Smooth muscle cell of the brain vasculature (primary cell): ENCODE measurements at regions not wholly inside any gene's neighbourhood (a gene's known extent, or its start where the extent isn't known, plus 50 kb on each side); places are given as distances from the start of the nearest gene placed in this dataset.

Source experiments
- DNase-seq: peaks from one replicate; pipeline ENCODE4 v3.0.0-alpha.2; 2012; ENCODE audit warnings: low read depth, low spot score

DNA sequence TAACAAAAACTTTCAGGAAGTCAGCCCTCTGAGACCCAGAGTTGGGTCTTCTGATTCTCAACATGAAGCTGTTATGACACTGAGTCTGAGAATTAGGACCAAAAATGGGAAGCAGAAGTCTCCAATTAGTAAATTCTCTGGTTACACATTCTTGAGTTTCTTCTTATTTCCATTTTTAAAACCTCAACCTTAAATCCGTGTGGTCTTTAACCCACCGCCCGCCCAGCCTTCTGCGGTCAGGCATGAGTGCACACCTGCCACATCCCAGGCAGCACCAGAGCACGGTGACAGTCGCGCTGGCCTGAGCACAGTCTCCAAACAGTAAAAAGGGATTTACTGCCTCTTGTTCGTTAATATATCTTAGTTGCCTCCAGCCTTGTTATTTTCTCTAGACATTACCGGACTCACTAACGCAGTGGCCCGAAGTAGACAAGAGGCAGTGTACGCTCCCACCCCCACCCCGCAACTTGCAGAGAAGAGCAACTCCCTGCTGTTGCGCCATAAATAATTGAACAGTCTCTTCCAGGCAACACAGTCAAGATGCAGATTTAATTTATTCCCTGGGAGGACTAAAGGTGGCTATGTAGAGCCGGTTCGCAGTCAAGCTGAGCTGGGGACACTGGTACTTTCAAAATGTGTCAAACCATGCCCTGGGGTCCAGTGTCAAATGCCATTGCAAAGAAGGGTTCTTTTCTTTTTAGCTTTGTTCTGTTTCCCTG, 147.0 kb upstream of the CELF2 start:
- DNase-seq, result no peak

DNA sequence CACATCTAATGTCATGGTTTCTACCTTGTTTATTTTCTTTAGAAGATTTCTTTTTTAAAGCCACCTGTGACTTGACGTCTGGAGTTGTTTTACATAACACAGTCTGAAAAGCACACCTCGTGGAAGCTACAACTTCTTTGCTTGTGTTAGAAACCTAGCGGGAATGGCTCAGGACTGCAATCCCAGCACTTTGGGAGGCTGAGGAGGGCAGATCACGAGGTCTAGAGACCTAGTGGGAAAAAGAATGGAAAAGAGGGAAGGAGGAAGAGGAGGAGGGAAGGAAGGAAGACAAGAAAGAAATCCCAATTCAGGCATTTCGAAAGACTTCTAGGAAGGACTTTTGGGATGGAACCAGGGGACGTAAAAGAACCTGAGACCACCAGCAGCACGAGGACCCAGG, 146.3 kb upstream of the CELF2 start:
- DNase-seq, result no peak

DNA sequence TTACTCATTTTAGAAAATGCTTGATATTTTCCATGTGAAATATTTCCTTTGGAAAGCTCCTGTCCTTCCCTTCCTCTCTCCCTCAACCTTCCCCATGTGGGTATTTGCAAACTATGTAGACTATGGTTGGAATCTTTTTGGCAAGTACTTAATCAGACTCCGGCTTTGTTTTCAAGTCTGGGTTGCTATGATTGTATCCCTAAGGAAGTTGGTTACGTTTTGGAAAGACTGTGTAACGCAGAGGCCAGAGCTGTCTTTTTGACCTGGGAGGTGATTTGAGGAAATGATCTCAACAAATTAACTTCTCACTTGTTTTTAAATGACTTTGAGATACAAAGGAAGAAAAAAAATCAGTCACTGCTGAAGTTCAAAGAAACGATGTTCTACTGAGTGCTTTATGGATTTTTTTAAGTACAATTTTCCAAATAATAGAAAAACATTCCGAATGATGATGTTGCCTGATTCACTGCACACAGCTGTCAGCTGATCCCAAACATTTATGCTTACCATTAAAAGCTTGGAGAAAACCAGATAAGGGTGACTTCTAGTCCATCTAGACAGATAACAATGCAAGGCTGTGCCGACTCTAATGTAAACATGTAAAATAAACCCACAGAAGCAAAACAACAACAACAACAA, 145.5 kb upstream of the CELF2 start:
- peak; percentile 37 for DNase-seq

DNA sequence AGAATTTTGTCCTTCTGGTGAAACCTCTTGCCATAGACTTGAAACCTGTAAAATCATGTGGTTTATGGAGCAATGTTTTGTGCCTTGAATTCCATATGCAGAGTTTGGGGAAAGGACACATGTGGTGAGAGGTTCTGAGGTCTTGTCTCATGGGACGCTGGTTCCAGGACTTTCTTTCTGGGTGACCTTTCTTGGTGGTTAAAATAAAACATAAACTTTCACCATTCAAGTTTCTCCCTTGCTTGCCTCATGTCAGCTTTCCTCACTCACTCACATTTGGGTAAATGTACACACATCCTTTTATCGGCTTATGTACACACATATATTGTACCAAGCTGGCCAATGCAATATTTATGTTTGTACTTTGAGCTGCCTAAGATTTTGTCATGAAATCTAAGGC, 144.9 kb upstream of the CELF2 start:
- no peak for DNase-seq

DNA sequence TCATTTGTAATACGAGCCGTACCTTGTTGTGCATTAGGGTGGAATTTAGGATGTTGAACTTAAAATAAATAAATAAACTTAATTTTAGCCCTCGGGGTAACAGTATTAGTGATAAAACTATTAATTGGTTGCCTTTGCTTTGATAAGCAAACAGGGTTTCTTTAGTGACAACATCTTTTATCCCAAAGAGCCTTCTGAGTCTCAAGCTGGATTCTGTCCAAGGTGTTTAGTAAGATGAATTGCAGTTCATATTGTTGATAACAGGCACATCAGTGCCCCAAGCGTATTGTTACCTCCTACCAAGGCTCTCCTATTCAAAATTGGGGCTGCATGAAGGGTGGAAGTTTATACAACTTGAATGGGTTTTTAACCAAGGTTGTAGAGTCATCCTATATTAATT, 144.4 kb upstream of the CELF2 start:
- DNase-seq, result no peak

DNA sequence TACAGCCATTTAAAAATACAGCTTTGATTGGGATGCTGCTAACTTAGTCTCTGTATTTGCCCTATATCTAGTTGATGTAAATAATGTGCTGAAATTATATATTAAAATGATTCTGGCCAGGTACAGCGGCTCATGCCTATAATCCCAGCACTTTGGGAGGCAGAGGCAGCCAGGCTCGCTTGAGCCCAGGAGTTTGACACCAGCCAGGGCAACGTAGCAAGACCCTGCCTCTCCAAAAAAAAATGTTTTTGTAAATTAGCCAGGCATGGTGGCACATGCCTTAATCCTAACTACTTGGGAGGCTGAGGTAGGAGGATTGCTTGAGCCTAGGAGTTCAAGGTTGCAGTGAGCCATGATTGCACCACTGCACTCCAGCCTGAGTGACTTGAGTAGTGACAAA, 143.8 kb upstream of the CELF2 start:
- no peak for DNase-seq

DNA sequence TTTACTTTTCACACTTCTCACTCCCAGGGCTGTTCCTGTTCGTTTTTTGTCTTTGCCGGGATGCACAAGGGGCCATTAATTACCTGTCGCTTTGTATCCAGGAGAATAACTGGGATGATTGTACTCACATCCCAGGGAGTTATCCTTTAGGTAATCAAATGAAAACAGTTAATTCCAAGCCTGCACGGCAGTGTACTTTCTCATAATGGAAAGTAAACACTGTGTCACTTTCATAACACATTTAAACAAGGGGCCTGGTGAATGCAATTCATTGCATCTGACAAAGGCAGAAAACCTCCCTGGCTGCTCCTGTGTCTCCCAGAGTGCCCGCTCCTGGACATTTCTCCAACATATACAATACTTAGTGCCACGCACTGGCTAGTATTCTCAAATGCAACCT, 138.7 kb upstream of the CELF2 start:
- no peak for DNase-seq

DNA sequence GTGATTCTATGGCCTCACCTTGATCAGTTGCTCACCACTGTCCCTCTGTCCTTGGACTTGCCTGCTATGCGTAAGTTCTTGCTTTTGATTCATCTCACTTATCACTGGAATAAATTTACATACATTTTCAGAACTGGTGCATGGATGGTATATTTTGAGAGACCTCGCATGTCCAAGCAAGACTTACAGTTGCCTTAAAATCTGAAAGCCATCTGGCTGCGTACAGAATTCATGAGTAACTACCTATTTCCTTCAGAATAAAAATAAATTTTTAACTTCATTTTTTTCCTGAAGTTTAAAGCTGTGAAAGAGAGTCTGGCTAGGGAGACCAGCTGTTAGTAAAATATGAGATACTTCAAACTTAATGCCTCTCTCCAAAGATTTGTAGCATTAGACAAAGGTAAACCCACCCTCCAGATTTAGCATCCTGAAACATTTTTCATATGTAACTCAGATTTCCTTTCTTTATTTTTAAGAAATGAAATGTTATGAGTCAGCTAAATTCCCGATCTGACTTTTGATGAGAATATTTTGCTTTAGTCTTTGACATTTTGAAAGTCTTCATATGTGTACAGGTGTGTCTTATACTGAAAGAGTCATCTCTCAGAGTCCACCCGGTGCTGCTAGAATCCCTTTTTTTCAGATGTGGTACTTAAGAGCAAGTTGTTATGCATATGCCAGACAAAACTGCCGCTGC, 136.4 kb upstream of the CELF2 start:
- DNase-seq, result no peak

DNA sequence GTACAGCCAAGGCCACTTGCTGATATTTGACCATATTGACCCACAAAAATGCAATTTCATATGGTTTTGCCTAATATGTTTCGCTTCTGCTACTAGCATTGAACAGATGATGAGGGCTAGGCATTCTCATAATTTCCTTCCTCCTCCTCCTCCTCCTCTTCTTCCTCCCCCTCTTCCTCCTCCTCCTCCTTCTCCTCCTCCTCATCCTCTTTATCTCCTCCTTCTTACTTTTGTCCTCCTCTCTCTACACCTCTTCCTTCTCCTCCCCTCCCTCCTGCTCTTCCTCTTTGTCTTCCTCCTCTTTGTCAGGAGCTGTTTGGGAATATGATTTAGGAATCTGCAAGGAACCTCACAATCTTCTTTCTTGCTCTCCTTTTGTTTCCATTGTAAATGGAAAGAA, 133.9 kb upstream of the CELF2 start:
- DNase-seq, result no peak

DNA sequence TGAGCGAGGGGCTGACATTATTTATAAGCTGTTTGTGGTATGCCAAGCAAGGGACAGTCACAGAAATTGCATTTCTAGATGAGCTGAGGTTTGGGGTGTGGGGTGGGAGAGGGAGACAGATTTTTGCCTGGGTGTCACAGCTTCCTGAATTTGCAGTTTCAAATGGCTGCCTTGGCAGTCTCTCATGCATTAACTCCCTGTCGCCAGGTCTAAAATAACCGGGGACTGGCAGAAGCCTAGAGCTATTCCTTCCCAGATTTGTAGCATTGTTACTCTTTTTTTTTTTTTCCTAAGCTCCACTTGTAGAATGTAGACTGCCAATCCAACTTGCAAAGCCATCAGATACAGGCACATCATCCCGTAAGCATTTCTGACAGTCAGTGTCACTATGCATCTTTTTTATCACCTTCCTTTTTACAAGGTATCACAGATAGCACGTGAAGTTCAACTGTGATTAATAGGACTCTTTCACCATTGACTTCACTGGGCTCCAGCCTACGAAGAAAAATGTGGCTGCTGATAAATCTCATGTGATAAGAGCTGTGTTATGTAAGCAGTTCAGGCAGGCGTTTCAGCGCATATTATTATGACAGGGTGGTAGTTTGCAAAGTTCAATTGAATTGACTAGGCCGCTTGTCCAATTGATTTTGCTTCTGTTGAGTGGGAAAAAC, 130.7 kb upstream of the CELF2 start:
- no peak for DNase-seq

DNA sequence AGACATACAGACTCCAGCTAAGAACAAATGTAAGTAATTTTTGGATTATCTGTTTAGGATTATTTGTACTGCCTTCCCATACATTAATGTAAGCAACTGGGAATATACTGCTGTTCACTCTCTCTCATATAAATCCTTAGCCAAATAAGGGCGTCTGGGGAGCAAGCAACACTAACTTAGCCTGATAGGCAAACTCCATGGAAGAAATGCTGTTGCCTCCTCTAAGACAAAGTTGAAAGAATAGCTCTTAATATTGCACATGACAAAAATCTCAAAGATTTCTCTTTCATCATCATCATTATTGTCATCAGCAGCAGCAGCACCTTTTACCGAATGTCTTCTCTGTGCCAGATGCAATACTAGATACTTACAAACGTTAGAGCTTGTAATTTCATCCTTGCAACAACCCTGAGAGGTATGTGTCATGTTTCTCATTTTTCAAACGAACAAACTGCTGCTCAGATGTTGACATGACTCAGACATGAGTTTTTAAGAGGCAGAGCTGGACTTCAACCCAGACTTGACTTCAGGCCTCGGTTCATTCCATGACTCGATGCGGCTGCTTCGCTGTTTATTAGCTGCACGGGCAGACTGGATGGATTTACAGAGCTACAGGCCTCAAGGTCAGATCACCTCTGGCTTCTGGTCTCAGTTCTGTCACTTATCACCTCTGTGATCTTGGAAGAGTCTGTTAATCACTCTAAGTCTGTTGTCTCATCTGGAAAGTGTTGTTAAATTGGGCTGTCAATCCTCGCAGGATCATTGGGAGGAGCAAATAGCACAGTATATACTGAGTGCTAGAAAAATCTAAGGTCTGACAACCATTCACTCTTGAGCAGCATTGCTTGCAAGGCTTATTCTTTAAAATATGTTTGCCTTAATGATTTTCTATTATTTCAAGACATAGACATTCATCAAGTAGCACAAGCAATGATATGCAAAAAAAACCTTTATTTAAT, 126.3 kb upstream of the CELF2 start:
- no peak for DNase-seq

DNA sequence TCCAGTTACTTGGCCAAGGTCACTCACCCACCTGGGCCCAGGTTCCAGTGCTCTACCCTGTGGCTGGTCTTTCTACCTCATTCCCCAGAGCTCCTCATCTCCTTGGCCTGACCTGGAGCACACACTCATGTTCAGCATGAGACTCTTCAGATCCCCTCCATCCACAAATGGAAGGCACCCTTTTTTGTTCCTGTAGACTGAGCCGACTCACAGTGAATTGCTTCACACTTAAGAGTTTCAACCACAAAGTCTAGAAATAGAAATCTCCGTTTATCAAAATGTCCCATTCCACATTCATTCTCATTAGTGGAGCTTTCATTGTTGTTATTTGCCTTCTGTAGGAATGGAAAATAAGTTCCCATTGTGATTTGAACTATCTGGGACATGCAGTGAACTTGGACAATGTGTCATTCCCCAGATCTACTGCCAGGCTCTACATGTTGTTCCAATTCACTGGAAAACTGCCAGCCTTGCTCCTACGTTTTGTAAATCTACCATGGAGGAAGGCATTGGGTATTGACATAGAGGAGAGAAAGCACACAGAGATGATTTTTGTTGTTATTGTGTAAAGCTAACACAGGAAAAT, 125.3 kb upstream of the CELF2 start:
- no peak for DNase-seq

DNA sequence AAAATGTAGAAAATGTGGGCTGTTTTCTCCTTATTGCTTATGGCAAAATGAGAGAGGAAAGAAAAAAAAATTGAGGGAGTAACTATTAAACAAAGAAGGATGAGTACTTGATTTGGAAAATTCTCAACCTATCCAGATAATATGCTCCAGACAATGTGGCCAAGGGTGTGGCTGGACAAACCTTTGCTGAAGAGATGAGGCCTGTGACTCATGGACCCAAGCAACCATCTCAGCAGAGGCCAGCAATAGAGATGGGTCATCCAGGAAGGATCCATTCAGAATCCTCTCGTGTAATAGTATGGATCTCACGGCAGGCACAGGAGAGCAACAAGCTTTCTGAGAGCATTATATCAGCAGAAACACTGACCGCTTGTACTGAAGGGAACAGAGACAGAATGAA, 120.3 kb upstream of the CELF2 start:
- no peak for DNase-seq

DNA sequence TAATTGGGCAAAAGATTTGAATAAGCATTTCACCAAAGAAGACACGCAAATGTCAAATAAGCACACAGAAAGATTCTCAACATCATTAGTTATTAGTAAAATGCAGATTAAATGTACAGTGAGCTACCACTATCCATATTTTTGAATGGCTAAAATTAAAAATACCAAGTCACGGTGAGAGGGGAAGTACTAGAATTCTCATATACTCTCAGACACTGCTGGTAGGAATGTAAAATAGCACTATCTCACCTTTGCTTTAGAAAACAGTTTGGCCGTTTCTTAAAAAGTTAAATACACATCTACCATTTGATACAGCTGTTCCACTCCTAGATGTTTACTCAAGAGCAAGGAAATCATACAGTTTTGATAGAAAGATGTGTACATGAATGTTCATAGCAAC, 115.8 kb upstream of the CELF2 start:
- no peak for DNase-seq

DNA sequence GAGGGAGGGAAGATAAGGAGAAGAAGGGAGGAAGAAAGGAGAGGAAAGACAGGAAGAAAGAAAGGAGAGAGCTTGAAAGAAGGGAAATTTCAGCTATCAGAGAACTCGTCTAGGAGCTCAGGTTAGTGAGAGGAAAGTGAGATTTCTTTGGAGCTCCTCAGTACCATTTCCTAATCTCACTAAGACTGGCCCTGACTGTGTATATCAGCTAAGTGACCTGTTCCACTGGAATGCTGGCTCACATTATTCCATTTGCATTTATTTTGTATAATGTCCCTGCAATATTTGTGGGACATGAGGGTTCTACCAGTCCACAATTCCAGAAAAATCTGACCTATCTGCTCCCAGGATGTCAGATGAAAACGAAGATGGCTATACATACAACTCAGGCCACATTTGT, 114.7 kb upstream of the CELF2 start:
- DNase-seq, result no peak

DNA sequence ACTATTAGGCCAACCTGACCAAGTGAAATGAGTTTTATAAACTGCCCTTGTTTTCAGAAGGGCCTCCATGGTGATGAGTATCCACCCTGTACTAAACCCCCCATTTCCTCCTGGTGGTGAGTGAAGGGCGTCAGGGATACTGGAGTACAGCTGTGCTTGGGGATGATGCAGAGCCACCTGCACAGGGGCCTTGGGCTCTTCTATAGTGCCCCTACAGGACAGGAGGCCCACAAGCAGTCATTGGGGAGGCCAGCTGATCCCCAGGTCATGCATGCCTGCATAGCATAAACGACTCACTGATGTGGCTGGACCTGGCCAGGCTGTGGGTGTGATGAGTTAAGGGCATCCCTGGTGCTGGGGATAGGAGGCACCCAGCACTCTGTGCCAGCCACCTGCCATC, 114.1 kb upstream of the CELF2 start:
- no peak for DNase-seq

DNA sequence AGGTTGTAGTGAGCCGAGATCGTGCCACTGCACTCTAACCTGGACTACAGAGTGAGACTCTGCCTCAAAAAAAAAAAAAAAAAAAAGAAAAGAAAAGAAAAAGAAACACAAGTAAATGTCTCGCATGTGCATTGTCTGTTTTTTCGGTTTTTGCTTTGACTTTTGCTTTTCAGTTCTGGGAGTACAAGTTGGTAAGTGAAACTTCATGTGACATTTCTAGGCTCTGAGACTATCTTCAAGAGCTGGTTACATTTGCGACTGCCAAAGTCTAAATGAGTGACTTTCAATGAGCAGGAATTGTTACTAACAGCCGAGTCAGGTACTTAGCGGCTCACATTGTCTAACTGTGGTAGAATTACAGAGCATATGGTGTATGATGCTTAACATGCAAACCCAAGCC, 107.0 kb upstream of the CELF2 start:
- no peak for DNase-seq

DNA sequence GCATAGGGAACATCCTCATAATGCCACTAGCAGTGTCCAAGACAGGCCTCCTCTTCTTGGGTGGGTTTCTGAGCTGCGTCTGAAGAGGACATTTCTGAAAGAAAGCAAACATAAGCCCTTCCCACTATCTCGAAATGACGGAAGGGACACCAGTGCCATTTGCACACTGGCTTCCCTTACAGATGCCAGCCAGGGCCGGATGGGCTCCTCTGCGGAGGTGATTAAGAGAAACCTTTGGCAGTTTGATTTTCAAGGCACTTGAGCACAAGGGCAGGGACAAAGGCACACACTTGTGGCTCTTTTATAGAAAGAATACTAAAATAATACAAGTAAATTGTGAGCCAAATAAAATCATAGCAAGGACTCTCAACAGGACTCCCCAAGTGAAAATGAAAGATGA, 106.6 kb upstream of the CELF2 start:
- DNase-seq, result no peak

DNA sequence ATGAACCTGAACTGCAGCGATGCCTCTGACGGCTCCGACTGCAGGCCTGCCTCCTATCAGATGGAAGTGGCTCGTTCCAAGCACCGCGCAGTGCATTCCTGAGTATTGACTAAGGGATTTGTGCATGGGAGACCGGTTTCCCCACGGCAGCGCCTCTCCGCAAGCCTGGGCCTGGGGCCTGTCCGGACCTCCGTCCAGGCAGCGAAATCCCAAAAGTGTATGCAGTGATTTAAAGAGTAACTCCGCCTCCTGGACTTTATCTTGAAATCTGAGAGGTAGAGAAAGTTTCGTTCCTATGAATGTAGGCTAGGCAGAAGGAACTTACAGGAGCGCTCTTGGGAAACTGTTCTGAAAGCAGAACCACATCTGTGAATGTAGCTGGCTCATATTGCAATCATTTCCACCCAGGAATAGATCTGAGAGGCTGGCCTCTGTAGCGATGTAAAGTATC, 106.2 kb upstream of the CELF2 start:
- DNase-seq, result peak; percentile 26

DNA sequence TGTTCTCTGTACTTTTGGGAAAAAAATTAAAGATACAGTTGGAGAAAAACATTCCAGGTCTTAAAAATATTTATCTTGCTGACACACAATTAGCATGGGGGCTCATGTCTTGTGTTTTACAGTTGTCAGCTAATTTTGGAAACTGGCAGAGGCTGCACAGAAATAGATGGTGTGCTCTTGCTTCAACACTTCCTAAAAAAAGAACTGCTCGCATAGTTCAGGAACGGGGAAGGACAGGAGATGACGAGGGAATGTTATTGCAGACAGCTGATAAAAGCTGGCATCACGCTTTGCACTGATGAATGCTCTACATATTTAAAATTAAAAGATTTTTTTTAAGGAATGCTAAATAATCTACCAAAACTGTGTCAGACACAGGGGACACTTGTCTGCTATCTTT, 103.5 kb upstream of the CELF2 start:
- no peak for DNase-seq

DNA sequence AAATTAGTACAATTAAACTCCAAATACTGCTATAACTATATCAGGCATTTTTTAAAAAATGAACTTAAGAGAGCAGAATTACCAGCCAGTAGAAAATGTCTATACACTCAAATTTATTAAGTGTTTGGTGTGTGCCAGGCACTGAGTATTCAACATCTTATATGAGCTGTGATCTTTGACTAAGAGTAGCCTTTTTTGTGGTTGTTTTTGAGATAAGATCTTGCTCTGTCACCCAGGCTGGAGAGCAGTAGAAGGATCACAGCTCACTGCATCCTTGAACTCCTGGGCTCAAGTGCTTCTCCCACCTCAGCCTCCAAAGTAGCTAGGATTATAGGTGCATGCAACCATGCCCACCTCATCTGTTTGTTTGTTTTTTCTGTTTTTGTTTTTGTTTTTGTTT, 102.5 kb upstream of the CELF2 start:
- DNase-seq, result no peak
